NCI-H1092 (cell line): ENCODE measurements at regions not wholly inside any gene's neighbourhood (a gene's known extent, or its start where the extent isn't known, plus 50 kb on each side); places are given as distances from the start of the nearest gene placed in this dataset.
"Not testable (repeated sequence)": the region's sequence is repeated elsewhere in the genome, so short reads cannot be mapped to it uniquely, and the experiment has no call there.

Experiments
- DNase-seq: peaks from one replicate; lab custom pipeline; 2025; lab: John Stamatoyannopoulos, UW

DNA sequence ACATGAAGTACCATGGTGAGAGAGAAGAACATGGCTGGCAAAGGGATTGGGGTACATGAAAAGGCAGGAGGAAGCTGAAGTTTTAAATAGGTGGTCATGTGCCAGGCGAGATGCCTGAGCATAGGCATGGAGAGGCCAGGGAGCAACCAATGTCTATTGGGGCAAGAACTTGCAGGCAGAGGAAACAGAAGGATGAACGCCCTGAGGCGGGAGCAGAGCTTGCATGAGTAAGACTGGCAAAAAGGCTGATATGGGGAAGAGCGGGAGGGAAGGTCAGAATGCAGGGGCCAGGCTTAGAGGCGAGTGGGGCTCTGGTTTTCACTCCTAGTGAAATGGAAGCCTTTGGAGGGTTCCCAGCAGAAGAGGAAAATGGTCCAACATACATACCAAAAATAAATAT, 52.5 kb upstream of the VSTM5 start:
- DNase-seq = no peak

DNA sequence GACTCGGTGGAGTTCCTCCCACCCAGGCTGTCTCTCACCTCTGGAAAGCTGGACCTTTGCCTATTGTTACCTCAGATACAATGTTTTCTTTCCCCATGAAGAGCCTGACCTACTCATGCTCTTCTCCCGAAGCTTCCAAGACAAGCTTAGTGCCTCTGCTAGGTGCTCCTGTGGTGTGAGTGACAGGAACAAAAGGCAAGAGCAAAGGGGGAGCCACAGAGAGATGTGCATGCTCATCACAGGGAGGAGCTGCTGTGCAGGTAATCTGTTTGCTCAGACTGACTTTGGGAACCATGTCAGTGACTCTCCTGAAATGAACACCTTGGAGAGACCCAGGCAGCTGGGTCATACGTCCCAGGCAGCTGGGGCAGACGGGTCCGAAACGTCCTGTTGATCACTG, 53.6 kb upstream of the VSTM5 start:
- no peak for DNase-seq

- no peak for DNase-seq
These were observed 54.3 kb upstream of the VSTM5 start for GRCh38 chr11:93904716-93905115.

DNA sequence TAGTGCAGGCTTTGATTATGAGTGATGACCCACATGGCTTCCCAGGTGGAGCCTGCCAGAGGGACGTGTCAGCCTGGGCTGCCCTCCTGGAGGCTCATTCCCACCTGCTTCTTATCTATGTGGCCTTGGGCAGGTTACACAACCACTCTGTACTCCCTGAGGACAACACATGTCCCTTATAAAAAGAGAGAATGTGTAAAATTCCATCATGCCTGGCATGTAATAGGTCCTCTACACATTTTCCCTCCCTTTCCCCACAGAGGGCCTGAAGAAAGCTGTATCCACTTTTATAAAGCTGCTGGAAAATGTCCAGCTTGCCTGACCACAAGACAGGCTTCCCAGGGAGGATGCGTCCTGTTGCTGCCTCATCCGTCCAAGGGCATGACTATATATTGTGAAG, 55.0 kb upstream of the VSTM5 start:
- no peak for DNase-seq

DNA sequence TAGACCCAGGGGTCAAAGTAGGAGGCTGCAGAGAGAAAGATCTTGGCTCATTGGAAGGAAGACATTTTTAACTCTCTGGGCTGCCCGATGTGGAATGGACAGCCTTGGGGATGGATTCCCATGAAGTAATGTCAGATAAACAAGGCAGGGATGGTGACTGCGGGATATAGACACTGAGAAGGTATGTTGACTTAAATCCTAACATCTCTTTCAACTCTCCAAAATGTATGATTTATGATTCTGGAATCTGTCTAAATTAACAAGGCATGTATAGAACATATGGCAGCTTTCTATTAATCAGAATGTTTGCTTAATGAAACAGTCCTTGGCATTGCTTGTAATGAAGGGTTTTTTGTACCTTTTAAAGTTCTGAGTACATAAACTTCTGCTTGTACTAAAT, 56.1 kb upstream of the VSTM5 start:
- no peak for DNase-seq

GRCh38 chr11:93907901-93908300, 57.5 kb upstream of the VSTM5 start:
- DNase-seq = no peak

DNA sequence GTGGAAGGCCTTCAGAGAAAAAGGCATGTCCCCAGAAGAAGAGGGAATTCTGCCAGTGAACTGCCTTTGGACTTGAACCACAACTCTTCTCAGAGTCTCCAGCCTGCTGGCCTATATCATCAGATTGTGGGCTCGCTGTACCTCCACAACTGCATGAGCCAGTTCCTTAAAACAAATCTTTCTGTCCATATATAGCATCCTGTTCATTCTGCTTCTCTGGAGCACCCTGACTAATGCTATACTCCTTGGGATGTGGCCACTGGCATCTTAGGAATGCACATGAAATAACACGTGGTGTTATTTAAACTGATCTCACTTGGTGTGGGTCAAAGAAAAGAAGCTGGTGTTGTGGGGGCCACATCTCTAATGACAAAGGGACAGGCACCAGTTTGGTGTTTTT, 58.3 kb upstream of the VSTM5 start:
- no peak for DNase-seq

GRCh38 chr11:93917673-93918072, 67.3 kb upstream of the VSTM5 start:
- DNase-seq = no peak

- peak; percentile 61 for DNase-seq
These were observed 71.5 kb upstream of the VSTM5 start for GRCh38 chr11:93921695-93922468.

- DNase-seq = no peak
These were observed 72.4 kb upstream of the VSTM5 start for GRCh38 chr11:93922830-93923229.

DNA sequence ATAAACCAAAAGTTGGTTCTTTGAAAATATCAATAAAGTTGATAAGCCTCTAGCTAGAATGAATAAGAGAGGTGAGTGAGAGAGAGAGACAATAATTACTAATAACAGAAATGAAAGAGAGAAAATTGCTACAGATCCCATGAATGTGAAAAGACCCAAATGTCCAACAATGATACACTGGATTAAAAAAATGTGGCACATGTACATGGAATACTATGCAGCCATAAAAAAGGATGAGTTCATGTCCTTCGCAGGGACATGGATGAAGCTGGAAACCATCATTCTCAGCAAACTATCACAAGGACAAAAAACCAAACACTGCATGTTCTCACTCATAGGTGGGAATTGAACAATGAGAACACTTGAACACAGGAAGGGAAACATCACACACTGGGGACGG, 75.7 kb upstream of the VSTM5 start:
- DNase-seq = not testable (repeated sequence)

- DNase-seq = no peak
These were observed 79.0 kb upstream of the VSTM5 start for GRCh38 chr11:93929407-93929806.

DNA sequence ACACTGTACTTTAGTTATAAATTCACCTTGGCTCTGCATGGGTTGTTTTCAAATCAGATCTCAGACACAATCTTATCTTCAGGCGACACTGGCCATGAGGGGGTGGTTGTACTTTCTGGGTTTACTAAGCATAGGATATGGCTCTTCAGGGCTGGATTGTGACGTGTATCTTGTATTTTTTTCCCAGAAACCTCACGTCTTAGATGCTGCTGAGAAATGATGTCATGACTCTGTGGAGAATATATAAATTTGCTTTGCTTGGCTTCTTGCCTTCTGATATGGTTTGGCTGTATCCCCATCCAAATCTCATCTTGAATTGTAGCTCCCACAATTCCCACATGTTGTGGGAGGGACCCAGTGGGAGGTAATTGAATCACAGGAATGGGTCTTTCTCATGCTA, 82.8 kb upstream of the VSTM5 start:
- no peak for DNase-seq

DNA sequence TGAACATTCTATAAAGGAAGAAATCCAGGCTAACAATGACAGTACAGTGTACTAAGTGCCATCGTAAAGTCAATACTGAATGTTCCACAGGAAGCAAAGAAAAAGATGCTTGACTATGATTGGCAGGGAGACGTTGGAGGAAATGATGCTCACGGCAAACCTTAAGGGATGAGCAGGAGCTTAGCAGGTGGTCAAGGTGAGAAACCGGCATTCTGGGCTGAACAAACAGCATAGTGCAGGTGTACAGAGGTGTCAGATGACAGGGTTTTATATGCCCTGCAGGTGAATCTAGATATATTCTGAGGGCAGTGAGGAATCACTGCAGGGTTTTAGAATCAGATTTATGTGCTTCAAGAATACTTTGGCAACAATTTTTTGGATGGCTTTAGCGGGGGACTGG, 85.3 kb upstream of the HEPHL1 start:
- no peak for DNase-seq

DNA sequence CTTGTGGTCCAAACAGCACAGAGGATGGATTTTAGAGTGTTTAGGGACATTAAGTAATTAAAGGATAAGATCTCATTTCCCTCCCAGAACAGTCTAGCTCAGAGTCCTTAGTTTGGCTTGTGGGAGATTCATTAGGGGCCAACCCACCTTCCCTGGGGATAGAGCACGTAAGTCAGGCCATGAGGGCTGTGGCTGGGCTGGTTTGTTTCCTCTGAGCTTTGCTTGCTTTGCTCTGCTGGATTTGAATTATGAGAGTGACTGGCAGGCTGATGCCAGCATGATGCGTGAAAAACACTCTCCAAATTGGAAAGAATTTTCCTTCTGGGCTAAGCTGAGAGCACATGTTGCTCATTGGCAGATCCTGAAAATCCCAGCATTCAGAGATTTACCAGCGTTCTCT, 84.7 kb upstream of the HEPHL1 start:
- DNase-seq = no peak

GRCh38 chr11:93939084-93939760, 81.9 kb upstream of the HEPHL1 start:
- no peak for DNase-seq

- DNase-seq = no peak
These were observed 80.8 kb upstream of the HEPHL1 start for GRCh38 chr11:93940395-93940794.

DNA sequence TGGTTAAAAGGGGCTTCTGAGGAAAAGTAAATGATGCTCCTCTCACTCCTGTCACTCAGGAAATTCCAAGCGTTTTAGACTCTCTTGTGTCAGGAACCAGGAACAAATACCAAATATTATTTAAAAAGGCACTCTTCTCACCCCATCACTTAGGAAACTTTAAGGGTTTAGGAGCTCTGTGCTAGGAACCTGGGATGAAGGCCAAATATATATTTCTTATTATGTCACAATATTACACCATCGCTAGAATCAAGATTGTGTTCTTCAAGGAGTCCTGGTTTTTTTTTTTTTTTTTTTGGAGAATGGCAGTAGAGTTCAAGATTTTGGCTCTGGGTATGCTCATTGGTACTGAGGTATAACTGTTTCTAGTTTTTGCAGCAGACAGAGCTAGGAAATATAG, 79.0 kb upstream of the HEPHL1 start:
- DNase-seq = no peak

GRCh38 chr11:93945596-93945995, 75.6 kb upstream of the HEPHL1 start:
- no peak for DNase-seq

GRCh38 chr11:93952082-93952780, 68.9 kb upstream of the HEPHL1 start:
- DNase-seq = no peak

DNA sequence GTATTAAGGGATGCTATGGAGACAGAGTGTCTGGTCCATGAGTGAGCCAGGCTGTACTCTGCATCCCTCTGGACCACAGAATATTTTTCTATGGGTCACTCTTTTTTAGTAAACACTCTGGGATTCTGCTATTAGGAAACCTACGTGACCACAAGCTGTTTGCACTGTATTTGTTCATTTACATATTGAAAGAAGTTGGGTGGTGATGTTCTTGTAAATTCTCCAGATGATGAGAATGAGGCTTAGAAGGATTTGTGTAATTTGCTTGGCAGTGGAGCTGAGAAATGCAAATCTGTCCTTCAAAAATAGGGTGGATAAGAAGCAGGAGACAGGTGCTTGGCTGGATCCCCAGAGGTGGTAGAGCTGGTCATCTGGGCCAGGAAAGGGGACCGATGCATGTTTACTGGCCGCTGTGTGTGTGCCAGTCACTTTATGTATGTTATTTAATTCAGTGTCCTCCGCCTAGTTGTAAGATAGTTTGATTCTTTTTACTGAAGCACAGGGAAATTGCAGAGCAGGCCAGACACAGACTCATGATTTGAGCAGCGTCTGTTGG, 63.7 kb upstream of the HEPHL1 start:
- no peak for DNase-seq

DNA sequence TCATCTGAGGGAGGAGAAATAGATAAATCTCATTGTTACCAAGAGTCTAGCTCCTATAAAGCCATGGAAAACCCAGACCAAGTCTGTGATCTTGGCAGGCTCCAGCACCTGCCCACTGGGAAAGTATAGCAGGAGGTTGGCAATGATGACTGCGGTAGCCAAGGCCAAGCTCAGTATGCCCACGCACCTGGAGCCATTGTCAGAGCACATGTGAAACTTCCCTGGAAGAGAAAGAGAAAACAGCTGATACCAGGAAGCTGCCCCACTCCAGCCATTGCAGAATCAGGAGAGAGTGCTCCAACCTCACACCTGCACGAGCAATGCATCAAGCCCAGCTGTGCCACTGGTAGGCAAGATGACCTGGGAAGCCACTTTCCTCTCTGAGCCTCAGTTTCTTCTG, 62.2 kb upstream of the HEPHL1 start:
- no peak for DNase-seq

DNA sequence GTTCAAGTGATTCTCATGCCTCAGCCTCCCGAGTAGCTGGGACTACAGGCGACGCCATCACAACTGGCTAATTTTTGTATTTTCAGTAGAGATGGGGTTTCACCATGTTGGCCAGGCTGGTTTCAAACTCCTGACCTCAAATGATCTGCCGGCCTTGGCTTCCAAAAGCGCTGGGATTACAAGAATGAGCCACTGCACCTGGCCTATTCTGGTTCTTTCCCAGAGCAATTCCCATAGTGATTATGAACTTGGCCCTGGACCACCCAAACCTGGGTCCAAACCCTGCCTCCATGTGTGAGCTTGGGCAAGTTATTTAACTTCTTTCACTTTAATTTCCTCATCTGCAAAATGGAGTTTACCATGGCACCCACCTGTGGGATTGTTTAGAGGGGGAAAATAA, 61.5 kb upstream of the HEPHL1 start:
- no peak for DNase-seq
